ENCODE measurements at regions not wholly inside any gene's neighbourhood (a gene's known extent, or its start where the extent isn't known, plus 50 kb on each side); places are given as distances from the start of the nearest gene placed in this dataset.

GRCh38 chr2:234683950-234684349 lies 187.1 kb upstream of the ARL4C start:
- intact Hi-C loops (cut with micrococcal nuclease; ENCODE audit: unreplicated experiment): no loop called here
- no TSS peak for BruUV-seq (replicated peaks)
- CTCF ChIA-PET: no interaction called here
- no peak for ATAC-seq
- no peak overlapping the region for H3K27ac ChIP-seq (ENCODE audit: control insufficient read depth, insufficient read depth)
- no peak for FAIRE-seq
- no peaks in the 10 kb centered on the region for H3K9me3 ChIP-seq (replicated peaks; ENCODE audit: control insufficient read depth, insufficient read depth, low read length)
- POLR2A ChIA-PET: no interaction called here
- SMC1A ChIA-PET (ENCODE audit: uncharacterized antibody, unreplicated experiment): no interaction called here
- H2AFZ ChIP-seq (ENCODE audit: control insufficient read depth, low read depth, low read length): no peak overlapping the region
- H3K9ac ChIP-seq (ENCODE audit: control insufficient read depth, insufficient read depth, low read length): no peak overlapping the region
- in situ Hi-C loops (cut with MboI): no loop called here
- H3K79me2 ChIP-seq (ENCODE audit: control insufficient read depth, insufficient read depth, low read length): no peaks in the 10 kb centered on the region
- H3K4me2 ChIP-seq (ENCODE audit: control insufficient read depth, insufficient read depth): no peak overlapping the region
- H3K36me3 ChIP-seq (ENCODE audit: control insufficient read depth in 2 of 2, insufficient read depth in 2 of 2, low read length in 1 of 2): no peaks in the 10 kb centered on the region
- H3K4me3 ChIP-seq: no peak overlapping the region
- H3K27me3 ChIP-seq (replicated peaks in 1 of 2; ENCODE audit: control insufficient read depth in 2 of 2, insufficient read depth in 2 of 2, low read length in 1 of 2): no peaks in the 10 kb centered on the region
- H3K4me1 ChIP-seq (ENCODE audit: control insufficient read depth, insufficient read depth, low read length): no peaks in the 10 kb centered on the region
- 0% methylated on average over 3 of the region's 3 CpGs for WGBS (ENCODE audit: insufficient coverage, insufficient replicate concordance, low lambda C conversion rate, missing lambda C conversion rate)
- RAD21 ChIA-PET (ENCODE audit: unreplicated experiment): no interaction called here
- TF ChIP-seq TARDBP (IDR thresholded peaks at IDR 0.05; ENCODE audit: borderline replicate concordance) (no peak), SMAD1 (IDR thresholded peaks at IDR 0.05; ENCODE audit: low read depth, partially characterized antibody) (no peak), SREBF1 (IDR thresholded peaks at IDR 0.05; ENCODE audit: low read length) (no peak), SMC3 (IDR thresholded peaks at IDR 0.05; ENCODE audit: borderline replicate concordance, low read length) (no peak), RFX5 (IDR thresholded peaks at IDR 0.05; ENCODE audit: low read depth, low read length) (no peak), PBX3 (IDR thresholded peaks at IDR 0.05; ENCODE audit: insufficient replicate concordance, low read depth, low read length) (no peak), JUND (IDR thresholded peaks at IDR 0.05; ENCODE audit: low read depth, low read length) (no peak), ETV6 (conservative IDR thresholded peaks at IDR 0.05 in 1 of 2, IDR thresholded peaks at IDR 0.05 in 1 of 2; ENCODE audit: borderline replicate concordance in 1 of 2, low read depth in 1 of 2) (no peak), ATF7 (IDR thresholded peaks at IDR 0.05; ENCODE audit: low read depth) (no peak), LARP7 (IDR thresholded peaks at IDR 0.05) (no peak), IRF4 (IDR thresholded peaks at IDR 0.05; ENCODE audit: low read depth, low read length) (no peak), MTA2 (IDR thresholded peaks at IDR 0.05; ENCODE audit: low read depth) (no peak)
- TF ChIP-seq, protein P1, sequence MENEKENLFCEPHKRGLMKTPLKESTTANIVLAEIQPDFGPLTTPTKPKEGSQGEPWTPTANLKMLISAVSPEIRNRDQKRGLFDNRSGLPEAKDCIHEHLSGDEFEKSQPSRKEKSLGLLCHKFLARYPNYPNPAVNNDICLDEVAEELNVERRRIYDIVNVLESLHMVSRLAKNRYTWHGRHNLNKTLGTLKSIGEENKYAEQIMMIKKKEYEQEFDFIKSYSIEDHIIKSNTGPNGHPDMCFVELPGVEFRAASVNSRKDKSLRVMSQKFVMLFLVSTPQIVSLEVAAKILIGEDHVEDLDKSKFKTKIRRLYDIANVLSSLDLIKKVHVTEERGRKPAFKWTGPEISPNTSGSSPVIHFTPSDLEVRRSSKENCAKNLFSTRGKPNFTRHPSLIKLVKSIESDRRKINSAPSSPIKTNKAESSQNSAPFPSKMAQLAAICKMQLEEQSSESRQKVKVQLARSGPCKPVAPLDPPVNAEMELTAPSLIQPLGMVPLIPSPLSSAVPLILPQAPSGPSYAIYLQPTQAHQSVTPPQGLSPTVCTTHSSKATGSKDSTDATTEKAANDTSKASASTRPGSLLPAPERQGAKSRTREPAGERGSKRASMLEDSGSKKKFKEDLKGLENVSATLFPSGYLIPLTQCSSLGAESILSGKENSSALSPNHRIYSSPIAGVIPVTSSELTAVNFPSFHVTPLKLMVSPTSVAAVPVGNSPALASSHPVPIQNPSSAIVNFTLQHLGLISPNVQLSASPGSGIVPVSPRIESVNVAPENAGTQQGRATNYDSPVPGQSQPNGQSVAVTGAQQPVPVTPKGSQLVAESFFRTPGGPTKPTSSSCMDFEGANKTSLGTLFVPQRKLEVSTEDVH (IDR thresholded peaks at IDR 0.05; ENCODE audit: low read depth, partially characterized antibody): no peak
- DNase-seq (ENCODE audit: low read depth, low spot score): no peak
- no peaks in the 10 kb centered on the region for H4K20me1 ChIP-seq (ENCODE audit: control insufficient read depth, insufficient read depth)
